SK-N-SH treated with all-trans-retinoic acid at 6 μM for 48 hours (cell line): ENCODE measurements at regions not wholly inside any gene's neighbourhood (a gene's known extent, or its start where the extent isn't known, plus 50 kb on each side); places are given as distances from the start of the nearest gene placed in this dataset.

Experiments
- RARB ChIP-seq: fragments of 250-450 bp; sonication (Bioruptor Pico); IDR thresholded peaks from 2 replicates; pipeline ENCODE4 v1.8.0; 2021; ENCODE audit warnings: mild to moderate bottlenecking, moderate library complexity
- ZC3H10 ChIP-seq: fragments of 250-450 bp; sonication (Bioruptor Pico); IDR thresholded peaks from 2 replicates; pipeline ENCODE4 v1.5.1; 2021; ENCODE audit warnings: mild to moderate bottlenecking, moderate library complexity

- TF ChIP-seq ZC3H10 (CRISPR knock-in tag) (no peak), RARB (CRISPR knock-in tag) (no peak)
Measured at GRCh38 chr3:132786890-132787289, 64.7 kb upstream of the NPHP3 start.
